ENCODE measurements at regions not wholly inside any gene's neighbourhood (a gene's known extent, or its start where the extent isn't known, plus 50 kb on each side); places are given as distances from the start of the nearest gene placed in this dataset.

DNA sequence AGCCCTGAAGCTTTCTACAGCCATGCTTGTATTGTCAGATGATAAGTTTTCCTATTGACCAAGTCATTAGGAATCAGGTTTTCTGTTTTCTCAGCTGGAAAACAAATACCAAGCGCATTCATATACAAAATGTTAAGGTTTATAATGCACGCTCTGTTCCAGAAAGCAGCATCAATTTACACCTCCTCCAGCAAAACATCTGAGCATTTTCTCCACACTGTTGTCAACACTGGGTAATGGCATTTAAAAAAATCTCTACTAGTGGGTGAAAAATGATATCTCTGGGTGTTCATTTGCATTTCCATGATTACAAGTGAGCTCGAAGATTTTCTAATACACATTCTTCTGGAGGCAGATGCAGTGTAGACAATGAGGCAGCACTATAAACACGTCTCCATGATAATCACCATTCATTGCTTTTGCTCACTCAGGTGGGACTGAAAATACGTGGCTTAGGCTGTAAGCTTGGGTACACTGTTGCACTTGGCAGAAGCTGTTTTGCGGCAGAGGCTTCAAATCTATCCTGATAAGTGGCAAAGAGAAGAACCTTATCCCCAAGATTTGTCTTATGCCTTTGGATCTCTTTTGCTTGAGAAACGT, 114.8 kb upstream of the PLPP4 start:
- TF ChIP-seq EZH2phosphoT487 (IDR thresholded peaks at IDR 0.05; ENCODE audit: borderline replicate concordance, low read length) = no peak
- TF ChIP-seq, protein P1, sequence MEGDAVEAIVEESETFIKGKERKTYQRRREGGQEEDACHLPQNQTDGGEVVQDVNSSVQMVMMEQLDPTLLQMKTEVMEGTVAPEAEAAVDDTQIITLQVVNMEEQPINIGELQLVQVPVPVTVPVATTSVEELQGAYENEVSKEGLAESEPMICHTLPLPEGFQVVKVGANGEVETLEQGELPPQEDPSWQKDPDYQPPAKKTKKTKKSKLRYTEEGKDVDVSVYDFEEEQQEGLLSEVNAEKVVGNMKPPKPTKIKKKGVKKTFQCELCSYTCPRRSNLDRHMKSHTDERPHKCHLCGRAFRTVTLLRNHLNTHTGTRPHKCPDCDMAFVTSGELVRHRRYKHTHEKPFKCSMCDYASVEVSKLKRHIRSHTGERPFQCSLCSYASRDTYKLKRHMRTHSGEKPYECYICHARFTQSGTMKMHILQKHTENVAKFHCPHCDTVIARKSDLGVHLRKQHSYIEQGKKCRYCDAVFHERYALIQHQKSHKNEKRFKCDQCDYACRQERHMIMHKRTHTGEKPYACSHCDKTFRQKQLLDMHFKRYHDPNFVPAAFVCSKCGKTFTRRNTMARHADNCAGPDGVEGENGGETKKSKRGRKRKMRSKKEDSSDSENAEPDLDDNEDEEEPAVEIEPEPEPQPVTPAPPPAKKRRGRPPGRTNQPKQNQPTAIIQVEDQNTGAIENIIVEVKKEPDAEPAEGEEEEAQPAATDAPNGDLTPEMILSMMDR (IDR thresholded peaks at IDR 0.05; ENCODE audit: low read depth, low read length, poor library complexity, severe bottlenecking) = no peak
